Gastroesophageal sphincter (tissue), 3 donors: ENCODE measurements at regions not wholly inside any gene's neighbourhood (a gene's known extent, or its start where the extent isn't known, plus 50 kb on each side); places are given as distances from the start of the nearest gene placed in this dataset.
"Not testable (repeated sequence)": the region's sequence is repeated elsewhere in the genome, so short reads cannot be mapped to it uniquely, and the experiment has no call there.

Experiments
- CTCF ChIP-seq, 4 experiments: fragments of 200-600 bp in 2 of 4; fragments of 450-650 bp in 2 of 4; sonication (generic) in 1 of 4; IDR thresholded peaks; one replicate each; pipeline ENCODE4 v1.5.1; 2017 to 2019; ENCODE audit warnings: antibody characterized with exemption in 4 of 4, mild to moderate bottlenecking in 2 of 4, moderate library complexity in 2 of 4
- POLR2A ChIP-seq, 2 donors: fragments of 450-650 bp; IDR thresholded peaks; one replicate each; pipeline ENCODE4 v1.6.1; 2017; ENCODE audit warnings: antibody characterized with exemption in 2 of 2, mild to moderate bottlenecking in 2 of 2, moderate library complexity in 1 of 2
- POLR2AphosphoS5 ChIP-seq: sonication (generic); formaldehyde crosslinking; IDR thresholded peaks from one replicate; pipeline ENCODE4 v1.6.1; 2017; ENCODE audit warnings: antibody characterized with exemption

- TF ChIP-seq CTCF (IDR thresholded peaks at IDR 0.05); POLR2A (IDR thresholded peaks at IDR 0.05); POLR2AphosphoS5: not testable (repeated sequence)
Observed at GRCh38 chr6:8802397-8802796, 367.1 kb upstream of the SLC35B3 start.
